H9 (cell line): ENCODE measurements at regions not wholly inside any gene's neighbourhood (a gene's known extent, or its start where the extent isn't known, plus 50 kb on each side); places are given as distances from the start of the nearest gene placed in this dataset.

Source experiments
- DNase-seq: peaks from one replicate; pipeline ENCODE4 v3.0.0-alpha.2; 2017
- H2AFZ ChIP-seq: one replicate; pipeline ENCODE4 v1.6.1; 2013; ENCODE audit warnings: mild to moderate bottlenecking, low read length, control low read depth, moderate library complexity
- H2AK5ac ChIP-seq: 2 replicates; pipeline ENCODE4 v1.6.1; 2013; ENCODE audit warnings: low read length, control low read depth, mixed read lengths; ENCODE audit not compliant: insufficient read length
- H2BK120ac ChIP-seq: one replicate; pipeline ENCODE4 v1.6.1; 2013; ENCODE audit warnings: low read depth, mild to moderate bottlenecking, low read length, control low read depth, inconsistent platforms; ENCODE audit not compliant: poor library complexity, severe bottlenecking
- H2BK12ac ChIP-seq: 2 replicates; pipeline ENCODE4 v1.6.1; 2013; ENCODE audit warnings: low read length, control low read depth, mixed read lengths, low read depth; ENCODE audit not compliant: insufficient read length
- H2BK15ac ChIP-seq: 2 replicates; pipeline ENCODE4 v1.6.1; 2013; ENCODE audit warnings: low read depth, low read length, control low read depth
- H2BK20ac ChIP-seq: one replicate; pipeline ENCODE4 v1.6.1; 2013; ENCODE audit warnings: low read depth, mild to moderate bottlenecking, low read length, control low read depth, inconsistent platforms; ENCODE audit not compliant: poor library complexity, severe bottlenecking
- H2BK5ac ChIP-seq: 2 replicates; pipeline ENCODE4 v1.6.1; 2013; ENCODE audit warnings: low read length, control low read depth, mixed read lengths; ENCODE audit not compliant: insufficient read length
- H3K14ac ChIP-seq: 2 replicates; pipeline ENCODE4 v1.6.1; 2013; ENCODE audit warnings: low read length, control low read depth; ENCODE audit not compliant: insufficient read depth
- H3K18ac ChIP-seq: 2 replicates; pipeline ENCODE4 v1.6.1; 2013; ENCODE audit warnings: low read depth, mild to moderate bottlenecking, mixed read lengths, low read length, control low read depth; ENCODE audit not compliant: insufficient read length
- H3K23ac ChIP-seq: 2 replicates; pipeline ENCODE4 v1.6.1; 2013; ENCODE audit warnings: low read length, control low read depth, mixed read lengths, low read depth; ENCODE audit not compliant: insufficient read length
- H3K23me2 ChIP-seq: 2 replicates; pipeline ENCODE4 v1.6.1; 2013; ENCODE audit warnings: low read depth, mild to moderate bottlenecking, mixed read lengths, low read length, control low read depth; ENCODE audit not compliant: insufficient read length, poor library complexity, severe bottlenecking
- H3K27ac ChIP-seq: 2 replicates; pipeline ENCODE4 v1.5.1; 2013; ENCODE audit warnings: low read length, control low read depth, mixed read lengths, low read depth; ENCODE audit not compliant: insufficient read length
- H3K27me3 ChIP-seq: 2 replicates; pipeline ENCODE4 v1.6.1; 2013; ENCODE audit warnings: low read length, control low read depth, inconsistent platforms; ENCODE audit not compliant: insufficient read depth
- H3K4ac ChIP-seq: 2 replicates; pipeline ENCODE4 v1.6.1; 2013; ENCODE audit warnings: low read depth, mild to moderate bottlenecking, control low read depth, inconsistent platforms, low read length, moderate library complexity
- H3K4me1 ChIP-seq: 2 replicates; pipeline ENCODE4 v1.6.1; 2013; ENCODE audit warnings: low read length, control low read depth, inconsistent platforms; ENCODE audit not compliant: insufficient read depth
- H3K4me2 ChIP-seq: 2 replicates; pipeline ENCODE4 v1.6.1; 2013; ENCODE audit warnings: low read length, control low read depth, mixed read lengths; ENCODE audit not compliant: insufficient read length, insufficient read depth
- H3K56ac ChIP-seq: 2 replicates; pipeline ENCODE4 v1.6.1; 2013; ENCODE audit warnings: low read depth, mild to moderate bottlenecking, mixed read lengths, low read length, control low read depth; ENCODE audit not compliant: insufficient read length
- H3K79me1 ChIP-seq: 2 replicates; pipeline ENCODE4 v1.6.1; 2013; ENCODE audit warnings: low read depth, mild to moderate bottlenecking, moderate library complexity, low read length, control low read depth, inconsistent platforms; ENCODE audit not compliant: insufficient read depth, poor library complexity, severe bottlenecking
- H3K79me2 ChIP-seq: 2 replicates; pipeline ENCODE4 v1.6.1; 2013; ENCODE audit warnings: low read length, control low read depth, inconsistent platforms; ENCODE audit not compliant: insufficient read depth
- H3K9ac ChIP-seq: 2 replicates; pipeline ENCODE4 v1.6.1; 2013; ENCODE audit warnings: low read length, control low read depth, mixed read lengths; ENCODE audit not compliant: insufficient read length; ENCODE audit errors: extremely low read depth
- H3K9me3 ChIP-seq: one replicate; pipeline ENCODE4 v1.6.1; 2013; ENCODE audit warnings: low read depth, low read length, inconsistent platforms; ENCODE audit not compliant: control insufficient read depth
- H3T11ph ChIP-seq: one replicate; pipeline ENCODE4 v1.6.1; 2013; ENCODE audit warnings: mild to moderate bottlenecking, low read length, control low read depth, inconsistent platforms
- H4K20me1 ChIP-seq: one replicate; pipeline ENCODE4 v1.6.1; 2013; ENCODE audit not compliant: control insufficient read depth, insufficient read length, insufficient read depth
- H4K5ac ChIP-seq: 2 replicates; pipeline ENCODE4 v1.6.1; 2013; ENCODE audit warnings: low read depth, mild to moderate bottlenecking, mixed read lengths, low read length, control low read depth; ENCODE audit not compliant: insufficient read length
- H4K8ac ChIP-seq: replicated peaks from 2 replicates; pipeline ENCODE4 v1.6.1; 2013; ENCODE audit warnings: low read length, control low read depth, mixed read lengths, low read depth; ENCODE audit not compliant: insufficient read length
- H4K91ac ChIP-seq: 2 replicates; pipeline ENCODE4 v1.6.1; 2013; ENCODE audit warnings: low read depth, mild to moderate bottlenecking, moderate library complexity, mixed read lengths, low read length, control low read depth; ENCODE audit not compliant: insufficient read length
- H3K27ac Mint-ChIP-seq, 3 experiments: 2 replicates in 2 of 3; 3 replicates in 1 of 3; pipeline ENCODE4 v1.8.0; 2020 to 2021; ENCODE audit warnings: mixed read lengths in 3 of 3, mild to moderate bottlenecking in 1 of 3, moderate library complexity in 1 of 3
- H3K27me3 Mint-ChIP-seq: 2 replicates; pipeline ENCODE4 v1.8.0; 2021; ENCODE audit warnings: low read depth, mild to moderate bottlenecking, moderate library complexity, mixed read lengths
- H3K36me3 Mint-ChIP-seq, 3 experiments: 2 replicates in 2 of 3; 3 replicates in 1 of 3; pipeline ENCODE4 v1.8.0; 2020 to 2021; ENCODE audit warnings: low read depth in 3 of 3, mixed read lengths in 3 of 3; ENCODE audit not compliant: insufficient read depth in 1 of 3
- H3K4me1 Mint-ChIP-seq, 2 experiments: 2 replicates each; pipeline ENCODE4 v1.8.0; 2020; ENCODE audit warnings: mixed read lengths in 2 of 2
- H3K4me3 Mint-ChIP-seq, 2 experiments: 2 replicates in 1 of 2; 3 replicates in 1 of 2; pipeline ENCODE4 v1.8.0; 2020 to 2021; ENCODE audit warnings: mild to moderate bottlenecking in 2 of 2, mixed read lengths in 2 of 2, moderate library complexity in 1 of 2
- H3K9me3 Mint-ChIP-seq, 2 experiments: 2 replicates in 1 of 2; 3 replicates in 1 of 2; pipeline ENCODE4 v1.8.0; 2020; ENCODE audit warnings: mild to moderate bottlenecking in 2 of 2, mixed read lengths in 2 of 2, moderate library complexity in 1 of 2
- WGBS: extraction: QIAGEN DNeasy Blood & Tissue Kit; methylation state at CpG from one replicate; pipeline ENCODE4 v1.1.7; 2013; ENCODE audit warnings: missing lambda C conversion rate, low lambda C conversion rate, mixed read lengths; ENCODE audit not compliant: insufficient read length; ENCODE audit errors: extremely low coverage; 5-methylcytosine and 5-hydroxymethylcytosine counted together
- TF ChIP-seq, protein P1 (sequence below): fragments of 200-600 bp; sonication (generic); conservative IDR thresholded peaks from 3 replicates; pipeline ENCODE4 v1.8.0; 2021; ENCODE audit warnings: antibody characterized with exemption, mild to moderate bottlenecking

DNA sequence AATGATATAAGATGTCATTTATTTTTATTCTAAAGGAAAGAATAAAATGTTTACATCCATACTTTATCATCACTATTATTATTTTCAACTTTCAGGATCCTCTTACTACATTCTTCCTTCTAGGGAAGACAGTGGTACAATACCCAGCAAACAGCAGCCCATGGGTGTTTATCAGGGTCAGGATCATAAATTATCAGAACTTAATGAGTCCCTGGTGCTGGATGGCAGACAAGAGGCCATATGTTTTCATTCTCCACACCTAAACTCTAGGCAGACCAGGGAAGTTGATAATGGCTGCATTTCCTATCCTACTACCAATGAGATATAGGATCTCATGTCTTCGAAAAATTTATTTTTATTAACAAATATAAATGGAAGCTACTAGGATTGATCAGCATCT is 127.7 kb downstream of the SAMMSON start:
- no peaks in the 10 kb centered on the region for H3K36me3 Mint-ChIP-seq
- no peak overlapping the region for H3K27ac ChIP-seq
- H3K4me1 ChIP-seq, result no peaks in the 10 kb centered on the region
- no peak overlapping the region for H3K4me3 Mint-ChIP-seq
- H3K9me3 Mint-ChIP-seq, result no peaks in the 10 kb centered on the region
- no peak overlapping the region for H3K9ac ChIP-seq
- no CpG with 5 or more reads among the region's 1 CpG for WGBS
- no peaks in the 10 kb centered on the region for H4K20me1 ChIP-seq
- no peak overlapping the region for H3K4me2 ChIP-seq
- no peak for DNase-seq
- no peak overlapping the region for H4K5ac ChIP-seq
- H2BK15ac ChIP-seq, result no peak overlapping the region
- no peaks in the 10 kb centered on the region for H3K27me3 Mint-ChIP-seq
- H3T11ph ChIP-seq, result no peak overlapping the region
- no peak overlapping the region for H2AK5ac ChIP-seq
- no peak overlapping the region for H2AFZ ChIP-seq
- H2BK120ac ChIP-seq, result no peak overlapping the region
- H3K4ac ChIP-seq, result no peak overlapping the region
- no peak overlapping the region for H3K23ac ChIP-seq
- H3K18ac ChIP-seq, result no peak overlapping the region
- no peak overlapping the region for H3K56ac ChIP-seq
- H3K9me3 ChIP-seq, result no peaks in the 10 kb centered on the region
- H3K23me2 ChIP-seq, result no peaks in the 10 kb centered on the region
- H3K4me1 Mint-ChIP-seq, result no peaks in the 10 kb centered on the region
- no peak overlapping the region for H4K91ac ChIP-seq
- H2BK12ac ChIP-seq, result no peak overlapping the region
- no peak overlapping the region for H3K14ac ChIP-seq
- no peaks in the 10 kb centered on the region for H3K27me3 ChIP-seq
- no peak overlapping the region for H2BK5ac ChIP-seq
- no peak overlapping the region for H4K8ac ChIP-seq
- H3K79me1 ChIP-seq, result no peaks in the 10 kb centered on the region
- no peaks in the 10 kb centered on the region for H3K79me2 ChIP-seq
- H3K27ac Mint-ChIP-seq, result no peak overlapping the region
- TF ChIP-seq, protein P1, sequence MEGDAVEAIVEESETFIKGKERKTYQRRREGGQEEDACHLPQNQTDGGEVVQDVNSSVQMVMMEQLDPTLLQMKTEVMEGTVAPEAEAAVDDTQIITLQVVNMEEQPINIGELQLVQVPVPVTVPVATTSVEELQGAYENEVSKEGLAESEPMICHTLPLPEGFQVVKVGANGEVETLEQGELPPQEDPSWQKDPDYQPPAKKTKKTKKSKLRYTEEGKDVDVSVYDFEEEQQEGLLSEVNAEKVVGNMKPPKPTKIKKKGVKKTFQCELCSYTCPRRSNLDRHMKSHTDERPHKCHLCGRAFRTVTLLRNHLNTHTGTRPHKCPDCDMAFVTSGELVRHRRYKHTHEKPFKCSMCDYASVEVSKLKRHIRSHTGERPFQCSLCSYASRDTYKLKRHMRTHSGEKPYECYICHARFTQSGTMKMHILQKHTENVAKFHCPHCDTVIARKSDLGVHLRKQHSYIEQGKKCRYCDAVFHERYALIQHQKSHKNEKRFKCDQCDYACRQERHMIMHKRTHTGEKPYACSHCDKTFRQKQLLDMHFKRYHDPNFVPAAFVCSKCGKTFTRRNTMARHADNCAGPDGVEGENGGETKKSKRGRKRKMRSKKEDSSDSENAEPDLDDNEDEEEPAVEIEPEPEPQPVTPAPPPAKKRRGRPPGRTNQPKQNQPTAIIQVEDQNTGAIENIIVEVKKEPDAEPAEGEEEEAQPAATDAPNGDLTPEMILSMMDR, result no peak
- H2BK20ac ChIP-seq, result no peak overlapping the region
